HG03439 (cell line): ENCODE measurements at regions not wholly inside any gene's neighbourhood (a gene's known extent, or its start where the extent isn't known, plus 50 kb on each side); places are given as distances from the start of the nearest gene placed in this dataset.
A peak's percentile ranks its signal among the peaks of the same experiment; 100 is the strongest.

Experiments used
- ATAC-seq: cut with Tn5 transposase; IDR thresholded peaks from one replicate; pipeline ENCODE4 v1.9.1; 2021; ENCODE audit warnings: mild to moderate bottlenecking, moderate library complexity; ENCODE audit not compliant: unreplicated experiment

GRCh38 chrX:10077425-10078188 lies 79.2 kb upstream of the CLCN4 start:
- ATAC-seq = no peak

- ATAC-seq = no peak
These were observed 78.5 kb upstream of the CLCN4 start for GRCh38 chrX:10078266-10078665.

GRCh38 chrX:10079231-10079630 lies 77.5 kb upstream of the CLCN4 start:
- ATAC-seq = no peak

- ATAC-seq = no peak
These were observed 73.0 kb upstream of the CLCN4 start for GRCh38 chrX:10083809-10084208.

- no peak for ATAC-seq
These were observed 71.6 kb upstream of the CLCN4 start for GRCh38 chrX:10085223-10085622.

GRCh38 chrX:10086676-10087075 lies 70.1 kb upstream of the CLCN4 start:
- no peak for ATAC-seq

GRCh38 chrX:10087391-10087790 lies 69.4 kb upstream of the CLCN4 start:
- no peak for ATAC-seq

- ATAC-seq = no peak
These were observed 67.4 kb upstream of the CLCN4 start for GRCh38 chrX:10089378-10089795.

- ATAC-seq = no peak
These were observed 66.5 kb upstream of the CLCN4 start for GRCh38 chrX:10090319-10090718.

GRCh38 chrX:10095246-10095645 lies 61.5 kb upstream of the CLCN4 start:
- no peak for ATAC-seq

GRCh38 chrX:10095698-10096432 lies 60.9 kb upstream of the CLCN4 start:
- ATAC-seq = no peak

- ATAC-seq = peak; percentile 75
These were observed 58.5 kb upstream of the CLCN4 start for GRCh38 chrX:10098270-10098713.

GRCh38 chrX:10099411-10099810 lies 57.4 kb upstream of the CLCN4 start:
- no peak for ATAC-seq

- ATAC-seq = no peak
These were observed 55.5 kb upstream of the CLCN4 start for GRCh38 chrX:10101269-10101668.

GRCh38 chrX:10102046-10102704 lies 54.6 kb upstream of the CLCN4 start:
- ATAC-seq = no peak

- no peak for ATAC-seq
These were observed 53.8 kb upstream of the CLCN4 start for GRCh38 chrX:10103023-10103422.

- no peak for ATAC-seq
These were observed 51.7 kb upstream of the CLCN4 start for GRCh38 chrX:10104958-10105658.

- peak; percentile 42 for ATAC-seq
These were observed 50.0 kb upstream of the CLCN4 start for GRCh38 chrX:10106806-10107205.
